Stomach (tissue), 8 donors: ENCODE measurements at regions not wholly inside any gene's neighbourhood (a gene's known extent, or its start where the extent isn't known, plus 50 kb on each side); places are given as distances from the start of the nearest gene placed in this dataset.

ENCODE experiments used
- DNase-seq, 2 donors: peaks; one replicate each; pipeline versions ENCODE4 v3.0.0 to v3.0.0-alpha.2; 2013 to 2019
- H3K27ac ChIP-seq, 5 donors: fragments of 200-600 bp in 4 of 5; sonication (generic) in 4 of 5; one replicate each; pipeline ENCODE4 v1.5.1; 2013 to 2019; ENCODE audit warnings: mild to moderate bottlenecking in 1 of 5, moderate library complexity in 1 of 5
- H3K27me3 ChIP-seq, 3 donors: fragments of 200-600 bp; sonication (generic); one replicate each; pipeline ENCODE4 v1.5.1; 2017 to 2019; ENCODE audit warnings: mixed run types in 1 of 3
- H3K36me3 ChIP-seq, 4 donors: fragments of 200-600 bp; sonication (generic); 1 replicate in 3 of 4; 2 replicates in 1 of 4; pipeline ENCODE4 v1.5.1; 2016 to 2019
- H3K4me1 ChIP-seq, 4 donors: fragments of 200-600 bp; sonication (generic); one replicate each; pipeline ENCODE4 v1.5.1; 2016 to 2019
- H3K4me3 ChIP-seq, 4 donors: fragments of 200-600 bp; sonication (generic) in 3 of 4; one replicate each; pipeline ENCODE4 v1.5.1; 2016 to 2019; ENCODE audit warnings: mild to moderate bottlenecking in 1 of 4
- H3K9me3 ChIP-seq, 4 donors: fragments of 200-600 bp; sonication (generic); one replicate each; pipeline ENCODE4 v1.5.1; 2016 to 2019
- CTCF ChIP-seq, 7 experiments: fragments of 450-650 bp in 4 of 7; fragments of 200-600 bp in 3 of 7; sonication (generic) in 3 of 7; IDR thresholded peaks; one replicate each; pipeline ENCODE4 v1.5.1; 2016 to 2019; ENCODE audit warnings: antibody characterized with exemption in 7 of 7, control low read depth in 2 of 7, mild to moderate bottlenecking in 1 of 7
- EP300 ChIP-seq: sonication (generic); formaldehyde crosslinking; IDR thresholded peaks from one replicate; pipeline ENCODE4 v1.6.1; 2017; ENCODE audit warnings: antibody characterized with exemption
- POLR2A ChIP-seq, 4 donors: fragments of 450-650 bp; IDR thresholded peaks; one replicate each; pipeline ENCODE4 v1.6.1; 2016; ENCODE audit warnings: antibody characterized with exemption in 4 of 4, control low read depth in 2 of 4, mild to moderate bottlenecking in 1 of 4, moderate library complexity in 1 of 4
- POLR2AphosphoS5 ChIP-seq, 3 donors: sonication (generic); formaldehyde crosslinking; IDR thresholded peaks; one replicate each; pipeline ENCODE4 v1.6.1; 2016; ENCODE audit warnings: antibody characterized with exemption in 3 of 3
- WGBS, 5 donors: extraction: QIAGEN DNeasy Blood & Tissue Kit in 3 of 5; methylation state at CpG; one replicate each; pipeline versions ENCODE4 v1.1.5 to v1.1.7; 2013 to 2018; 5-methylcytosine and 5-hydroxymethylcytosine counted together
- intact Hi-C: fragments of 100-400 bp; cut with DNase I; formaldehyde crosslinking; loops from one replicate; pipeline ENCODE4 v1.15.1; 2023; ENCODE audit warnings: low total_unique reads
- donor health status: healthy with polysubstance abuse.
- donor health status: Bipolar disorder and iron deficiency.
- donor health status: healthy.

GRCh38 chr5:97443740-97444139 lies 260.7 kb upstream of the RIOK2 start:
- Histone ChIP-seq H3K36me3 (no peaks in the 10 kb centered on the region), H3K4me3 (no peak overlapping the region), H3K27me3 (no peaks in the 10 kb centered on the region), H3K9me3 (peaks cover 0 to 35% (median 26%) of the 10 kb centered on the region in 4 donors), H3K4me1 (no peaks in the 10 kb centered on the region), H3K27ac (no peak overlapping the region)
- DNase-seq, result no peak
- 80 to 93% (median 83%) methylated on average over 5 of the region's 5 CpGs for WGBS, 5 donors
- TF ChIP-seq POLR2A (IDR thresholded peaks at IDR 0.05) (no peak), CTCF (IDR thresholded peaks at IDR 0.05) (no peak), EP300 (no peak), POLR2AphosphoS5 (IDR thresholded peaks at IDR 0.05) (no peak)
- intact Hi-C loops, result no loop called here

GRCh38 chr5:97449172-97449571 lies 266.1 kb upstream of the RIOK2 start:
- 42 to 70% (median 58%) methylated on average over 3 of the region's 3 CpGs for whole genome bisulfite sequencing, 5 donors
- Histone ChIP-seq H3K9me3 (peaks cover 0 to 17% (median 10%) of the 10 kb centered on the region in 4 donors), H3K36me3 (no peaks in the 10 kb centered on the region), H3K27me3 (no peaks in the 10 kb centered on the region), H3K27ac (no peak overlapping the region), H3K4me1 (no peaks in the 10 kb centered on the region), H3K4me3 (no peak overlapping the region)
- intact Hi-C loops, result no loop called here
- no peak for DNase-seq
- TF ChIP-seq CTCF (IDR thresholded peaks at IDR 0.05), result no peak

- intact Hi-C loops, result no loop called here
- no peaks in the 10 kb centered on the region for H3K9me3 ChIP-seq
- no peaks in the 10 kb centered on the region for H3K36me3 ChIP-seq
- H3K27me3 ChIP-seq, result no peaks in the 10 kb centered on the region
- TF ChIP-seq POLR2A (IDR thresholded peaks at IDR 0.05) (no peak), EP300 (no peak), CTCF (IDR thresholded peaks at IDR 0.05) (no peak), POLR2AphosphoS5 (IDR thresholded peaks at IDR 0.05) (no peak)
- H3K4me3 ChIP-seq, result no peak overlapping the region
- H3K4me1 ChIP-seq, result no peaks in the 10 kb centered on the region
- no peak overlapping the region for H3K27ac ChIP-seq
- peak in 1 of 2 donors; percentile 22 for DNase-seq
Measured at GRCh38 chr5:97452646-97453045, 269.6 kb upstream of the RIOK2 start.

- Histone ChIP-seq H3K27me3 (no peaks in the 10 kb centered on the region), H3K27ac (no peak overlapping the region), H3K4me1 (no peaks in the 10 kb centered on the region), H3K9me3 (no peaks in the 10 kb centered on the region), H3K4me3 (no peak overlapping the region), H3K36me3 (no peaks in the 10 kb centered on the region)
- TF ChIP-seq POLR2AphosphoS5 (IDR thresholded peaks at IDR 0.05), result no peak
- TF ChIP-seq POLR2A (IDR thresholded peaks at IDR 0.05), result no peak
- no peak for TF ChIP-seq EP300
- TF ChIP-seq CTCF (IDR thresholded peaks at IDR 0.05), result no peak
- DNase-seq, result no peak
- WGBS, 5 donors, result 70 to 81% (median 80%) methylated on average over 2 of the region's 2 CpGs
- intact Hi-C loops, result no loop called here
Measured at GRCh38 chr5:97453263-97453662, 270.2 kb upstream of the RIOK2 start.

- Histone ChIP-seq H3K9me3 (no peaks in the 10 kb centered on the region), H3K27me3 (no peaks in the 10 kb centered on the region), H3K4me1 (no peaks in the 10 kb centered on the region), H3K27ac (no peak overlapping the region), H3K4me3 (no peak overlapping the region), H3K36me3 (no peaks in the 10 kb centered on the region)
- intact Hi-C loops, result no loop called here
- no peak for TF ChIP-seq POLR2A (IDR thresholded peaks at IDR 0.05)
- TF ChIP-seq EP300, result no peak
- no peak for TF ChIP-seq POLR2AphosphoS5 (IDR thresholded peaks at IDR 0.05)
- no peak for TF ChIP-seq CTCF (IDR thresholded peaks at IDR 0.05)
- no peak for DNase-seq
Measured at GRCh38 chr5:97454015-97454414, 271.0 kb upstream of the RIOK2 start.
